AG04450 (cell line): ENCODE measurements at regions not wholly inside any gene's neighbourhood (a gene's known extent, or its start where the extent isn't known, plus 50 kb on each side); places are given as distances from the start of the nearest gene placed in this dataset.

Experiments used
- CTCF ChIA-PET: fragments of 300-600, 350-600 bp; formaldehyde crosslinking; extraction: SDS; loops from one replicate; lab custom pipeline; 2022; ENCODE audit warnings: antibody characterized with exemption, inconsistent platforms; lab: Charles Lee
- POLR2A ChIA-PET: fragments of 350-600 bp; formaldehyde crosslinking; extraction: SDS; loops from one replicate; lab custom pipeline; 2021; ENCODE audit warnings: antibody characterized with exemption, inconsistent platforms; lab: Yijun Ruan, JAX
- DNase-seq: peaks from one replicate; pipeline ENCODE4 v3.0.0-alpha.2; 2011; ENCODE audit warnings: low read depth, low spot score
- H3K27ac ChIP-seq: one replicate; pipeline ENCODE4 v1.5.1; 2012; ENCODE audit warnings: low read depth, low read length, control low read depth
- H3K27me3 ChIP-seq: one replicate; pipeline ENCODE4 v1.6.0; 2012; ENCODE audit warnings: low read length; ENCODE audit not compliant: control insufficient read depth, insufficient read depth
- H3K4me3 ChIP-seq: 2 replicates; pipeline ENCODE4 v1.5.1; 2011; ENCODE audit warnings: mild to moderate bottlenecking, low read depth, low read length, control low read depth
- H3K9me3 ChIP-seq: 2 replicates; pipeline ENCODE4 v1.5.1; 2012; ENCODE audit warnings: low read length; ENCODE audit not compliant: control insufficient read depth, insufficient read depth
- TF ChIP-seq, protein P1 (sequence below): IDR thresholded peaks from 2 replicates; pipeline ENCODE4 v1.5.1; 2011; ENCODE audit warnings: low read depth, low read length, control low read depth, inconsistent platforms

DNA sequence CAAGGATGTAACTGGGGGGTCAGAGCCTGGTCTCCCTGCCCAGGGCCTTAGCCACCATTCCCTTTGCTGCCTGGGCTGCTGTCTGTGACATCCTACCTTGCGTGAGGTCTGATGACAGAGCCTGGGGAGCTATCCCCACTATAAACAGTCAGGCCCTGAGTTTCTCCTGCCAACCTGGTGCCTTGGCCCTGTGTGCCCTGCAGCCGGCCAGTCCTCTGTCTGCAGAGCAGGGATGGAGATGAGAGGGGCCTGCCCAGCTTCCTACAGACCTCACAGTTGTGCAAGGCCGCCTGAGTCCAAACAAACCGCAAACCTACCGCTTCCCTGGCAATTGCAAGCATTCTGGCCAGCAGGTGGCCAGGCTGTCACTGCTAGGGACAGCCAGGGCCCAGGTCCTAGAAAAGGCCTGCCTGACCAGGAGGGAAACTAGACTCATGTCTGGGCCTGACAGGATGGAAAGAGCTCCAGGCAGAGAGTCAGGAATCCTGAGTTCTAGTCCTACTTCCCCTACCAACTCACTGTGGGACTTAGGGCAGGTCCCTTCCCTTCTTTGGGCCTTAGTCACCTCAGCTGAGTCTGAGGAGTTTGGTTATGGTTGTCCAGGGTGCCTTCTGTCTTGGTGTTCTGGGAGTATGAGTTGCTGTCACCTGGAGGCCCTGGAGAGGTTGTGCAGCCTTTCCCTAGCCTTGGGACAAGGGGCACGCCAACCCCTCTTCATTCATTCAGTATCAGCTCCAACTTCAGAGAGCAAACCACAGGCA is 86.2 kb downstream of the VEGFA start:
- no peak for DNase-seq
- CTCF ChIA-PET, result interaction anchor here (0.6 to 1.9 kb wide), 5 partner anchors 10 to 137 kb away, joined by 3 to 7 read pairs (median 3); no protein-coding TSS in a partner anchor

DNA sequence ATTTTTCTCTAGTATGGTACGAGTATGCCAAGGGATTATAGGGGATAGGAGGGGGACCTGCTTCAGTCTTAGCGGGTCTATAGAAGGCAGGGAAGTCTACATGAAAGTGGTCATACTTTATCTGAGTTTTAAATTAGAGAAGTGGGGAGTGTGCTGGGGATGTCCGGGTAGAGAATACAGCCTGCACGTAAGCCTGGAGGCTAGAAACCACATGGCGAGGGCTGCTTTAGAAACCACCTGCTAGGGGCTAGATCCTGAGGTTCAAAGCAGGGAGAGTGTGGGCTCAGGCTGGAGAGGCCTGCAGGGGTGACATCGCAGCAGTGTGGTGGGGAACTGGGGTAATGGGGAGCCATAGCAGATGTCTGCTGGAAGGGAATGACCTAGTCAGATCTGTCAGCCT is 85.2 kb downstream of the VEGFA start:
- no peak overlapping the region for H3K27ac ChIP-seq
- TF ChIP-seq, protein P1, sequence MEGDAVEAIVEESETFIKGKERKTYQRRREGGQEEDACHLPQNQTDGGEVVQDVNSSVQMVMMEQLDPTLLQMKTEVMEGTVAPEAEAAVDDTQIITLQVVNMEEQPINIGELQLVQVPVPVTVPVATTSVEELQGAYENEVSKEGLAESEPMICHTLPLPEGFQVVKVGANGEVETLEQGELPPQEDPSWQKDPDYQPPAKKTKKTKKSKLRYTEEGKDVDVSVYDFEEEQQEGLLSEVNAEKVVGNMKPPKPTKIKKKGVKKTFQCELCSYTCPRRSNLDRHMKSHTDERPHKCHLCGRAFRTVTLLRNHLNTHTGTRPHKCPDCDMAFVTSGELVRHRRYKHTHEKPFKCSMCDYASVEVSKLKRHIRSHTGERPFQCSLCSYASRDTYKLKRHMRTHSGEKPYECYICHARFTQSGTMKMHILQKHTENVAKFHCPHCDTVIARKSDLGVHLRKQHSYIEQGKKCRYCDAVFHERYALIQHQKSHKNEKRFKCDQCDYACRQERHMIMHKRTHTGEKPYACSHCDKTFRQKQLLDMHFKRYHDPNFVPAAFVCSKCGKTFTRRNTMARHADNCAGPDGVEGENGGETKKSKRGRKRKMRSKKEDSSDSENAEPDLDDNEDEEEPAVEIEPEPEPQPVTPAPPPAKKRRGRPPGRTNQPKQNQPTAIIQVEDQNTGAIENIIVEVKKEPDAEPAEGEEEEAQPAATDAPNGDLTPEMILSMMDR, result no peak
- H3K9me3 ChIP-seq, result no peaks in the 10 kb centered on the region
- ChIA-PET CTCF (interaction anchor here (0.8 to 1.9 kb wide), 2 partner anchors 9 to 46 kb away, joined by 3 to 7 read pairs; no protein-coding TSS in a partner anchor), POLR2A (no interaction called here)
- no peak for DNase-seq
- H3K27me3 ChIP-seq, result peaks cover 11% of the 10 kb centered on the region
- no peak overlapping the region for H3K4me3 ChIP-seq

More for the DNA sequence above, 86.2 kb downstream of the VEGFA start:
- Histone ChIP-seq H3K27ac (peak overlapping the region; percentile 21), H3K4me3 (no peak overlapping the region), H3K27me3 (peaks cover 14% of the 10 kb centered on the region), H3K9me3 (no peaks in the 10 kb centered on the region)
- POLR2A ChIA-PET, result no interaction called here
- TF ChIP-seq, protein P1, result peak; percentile 38

DNA sequence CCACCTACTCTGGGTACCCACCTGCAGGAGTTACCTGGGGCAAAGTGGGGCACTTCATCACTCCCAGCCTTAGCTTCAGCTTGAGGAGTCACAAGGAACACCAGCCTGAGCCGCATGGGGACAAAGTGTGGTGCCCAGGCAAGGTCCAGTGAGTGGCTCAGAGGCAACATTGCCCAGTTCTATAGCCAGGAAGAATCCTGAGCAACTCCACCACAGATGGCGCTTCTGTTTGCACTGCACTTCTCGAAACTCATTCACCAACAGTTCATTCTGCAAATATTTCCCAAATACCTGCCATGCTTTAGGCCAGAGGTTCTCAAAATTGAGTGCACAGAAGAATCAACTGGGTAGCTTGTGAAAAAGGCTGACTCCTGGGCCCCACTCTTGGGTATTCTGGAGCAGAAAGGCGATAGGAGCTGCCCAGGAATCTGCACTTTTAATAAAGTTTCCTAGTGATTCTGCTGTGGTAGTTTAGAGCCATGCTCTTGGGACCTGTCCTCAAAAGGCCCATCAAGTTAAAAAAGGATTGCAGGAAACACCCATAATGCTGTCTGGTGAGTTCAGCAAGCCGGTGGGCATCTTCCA is 83.1 kb downstream of the VEGFA start:
- peaks cover 2% of the 10 kb centered on the region for H3K27me3 ChIP-seq
- no peak overlapping the region for H3K27ac ChIP-seq
- DNase-seq, result no peak
- POLR2A ChIA-PET, result no interaction called here
- no peak overlapping the region for H3K4me3 ChIP-seq
- H3K9me3 ChIP-seq, result no peaks in the 10 kb centered on the region
- TF ChIP-seq, protein P1, result no peak
- CTCF ChIA-PET, result no interaction called here

DNA sequence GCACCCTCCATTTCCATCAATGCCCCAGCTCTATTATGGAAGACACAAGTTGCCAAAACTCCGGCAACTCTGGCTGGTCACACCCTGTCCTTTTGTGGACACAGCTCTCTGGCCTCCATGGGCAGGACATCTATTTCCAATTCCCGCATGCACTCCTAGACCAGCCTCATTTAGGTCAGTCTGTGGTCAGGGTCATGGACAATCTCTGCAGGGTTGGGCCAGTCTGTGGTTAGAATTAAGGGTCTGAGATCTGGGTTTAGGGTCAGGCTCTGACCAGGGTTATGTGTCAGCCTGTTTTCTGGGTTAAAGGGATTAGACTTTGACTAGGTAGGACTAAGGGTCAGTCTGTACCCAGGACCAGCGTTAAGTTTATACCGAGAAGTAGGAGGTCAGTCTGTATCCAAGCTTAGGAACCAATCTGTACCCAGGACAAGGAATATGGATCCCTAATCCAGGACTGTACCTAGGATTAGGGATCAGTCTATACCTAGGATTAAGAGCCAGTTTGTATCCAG is 82.4 kb downstream of the VEGFA start:
- H3K27ac ChIP-seq, result no peak overlapping the region
- peaks cover 7% of the 10 kb centered on the region for H3K27me3 ChIP-seq
- TF ChIP-seq, protein P1, result no peak
- CTCF ChIA-PET, result no interaction called here
- DNase-seq, result no peak
- POLR2A ChIA-PET, result no interaction called here
- H3K9me3 ChIP-seq, result no peaks in the 10 kb centered on the region
- no peak overlapping the region for H3K4me3 ChIP-seq
